Putamen (tissue), 1 donor: ENCODE measurements at regions not wholly inside any gene's neighbourhood (a gene's known extent, or its start where the extent isn't known, plus 50 kb on each side); places are given as distances from the start of the nearest gene placed in this dataset.

Experiments used
- DNase-seq: peaks from one replicate; pipeline ENCODE4 v3.0.0-alpha.2; 2016; ENCODE audit warnings: low spot score

DNA sequence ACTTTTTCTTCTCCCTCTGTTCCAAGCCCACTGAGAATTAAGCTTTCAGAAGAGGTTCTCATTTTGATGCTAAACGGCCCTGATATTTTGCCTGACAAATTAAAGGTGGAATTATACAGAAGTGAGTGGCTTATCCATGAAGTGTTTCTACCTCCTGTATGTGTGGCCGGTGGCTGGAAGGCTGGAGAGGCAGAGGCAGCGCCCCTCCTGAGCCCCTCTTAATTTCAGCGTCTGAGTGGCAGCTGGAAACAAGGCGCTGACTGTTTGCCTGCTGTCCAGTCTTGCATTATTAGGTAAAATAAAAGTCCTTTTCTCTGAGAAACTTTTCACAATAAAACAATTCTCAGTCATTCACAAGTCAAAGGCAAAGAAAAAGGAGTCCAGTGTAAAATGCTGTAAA is 685.7 kb downstream of the MCTP2 start:
- no peak for DNase-seq

DNA sequence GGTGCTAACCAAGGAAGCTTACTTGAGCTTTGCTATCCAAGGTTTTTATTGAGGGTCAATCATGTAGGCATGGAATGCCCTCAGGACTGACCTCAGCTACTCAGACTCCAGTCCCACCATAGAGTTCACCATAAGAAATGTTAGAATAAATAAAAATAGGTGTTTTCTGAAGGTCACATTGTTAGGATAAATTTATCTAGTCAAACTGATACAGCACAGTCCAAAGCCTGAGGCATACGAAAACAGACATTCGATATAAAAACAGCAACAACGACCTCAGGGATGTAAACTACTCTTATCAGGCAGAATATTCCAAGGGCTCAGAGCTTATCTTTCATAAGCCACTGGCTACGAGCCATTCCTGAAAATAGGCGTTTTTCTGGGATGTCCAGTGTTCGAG is 690.6 kb downstream of the MCTP2 start:
- DNase-seq, result no peak

DNA sequence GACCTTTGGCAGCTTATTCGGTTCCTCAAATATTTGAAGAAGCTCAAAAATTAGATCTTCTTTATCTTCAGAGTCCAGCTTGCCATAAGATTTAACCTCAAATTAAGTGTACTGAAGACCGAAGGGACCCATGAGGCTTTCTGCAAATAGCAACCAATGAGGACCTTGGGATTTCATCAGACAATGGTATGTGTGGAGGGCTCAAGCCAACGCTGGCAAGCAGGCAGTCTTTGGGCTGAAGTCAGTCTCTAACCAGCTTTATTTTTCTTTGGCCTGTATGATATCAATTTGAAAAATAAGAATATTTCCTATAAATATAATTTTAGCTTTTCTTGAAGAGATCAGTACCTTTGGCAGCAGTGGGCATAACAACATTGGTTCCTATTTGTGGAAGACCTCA is 692.7 kb downstream of the MCTP2 start:
- DNase-seq, result no peak

DNA sequence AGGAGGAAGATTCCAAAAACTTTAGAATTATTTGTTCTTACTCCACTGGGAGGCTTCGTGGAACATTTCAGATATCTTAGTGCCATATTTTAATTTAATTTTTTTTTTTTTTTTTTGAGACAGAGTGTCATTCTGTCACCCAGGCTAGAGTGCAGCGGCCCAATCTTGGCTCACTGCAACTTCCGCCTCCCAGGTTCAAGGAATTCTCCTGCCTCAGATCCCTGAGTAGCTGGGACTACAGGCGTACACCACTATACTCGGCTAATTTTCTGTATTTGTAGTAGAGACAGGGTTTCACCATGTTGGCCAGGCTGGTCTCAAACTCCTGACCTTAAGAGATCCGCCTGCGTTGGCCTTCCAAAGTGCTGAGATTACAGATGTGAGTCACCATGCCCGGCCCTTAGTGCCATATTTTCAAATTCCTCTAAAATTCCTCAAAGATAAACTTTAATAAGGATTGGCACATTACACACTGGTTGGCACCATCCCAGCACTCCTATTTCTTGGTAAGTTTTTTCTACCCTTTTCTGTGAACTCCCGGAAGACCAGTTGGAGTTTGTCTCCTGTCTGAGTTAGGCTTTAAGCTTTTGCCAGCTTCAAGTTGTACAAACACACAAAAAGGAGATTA is 693.7 kb downstream of the MCTP2 start:
- no peak for DNase-seq

DNA sequence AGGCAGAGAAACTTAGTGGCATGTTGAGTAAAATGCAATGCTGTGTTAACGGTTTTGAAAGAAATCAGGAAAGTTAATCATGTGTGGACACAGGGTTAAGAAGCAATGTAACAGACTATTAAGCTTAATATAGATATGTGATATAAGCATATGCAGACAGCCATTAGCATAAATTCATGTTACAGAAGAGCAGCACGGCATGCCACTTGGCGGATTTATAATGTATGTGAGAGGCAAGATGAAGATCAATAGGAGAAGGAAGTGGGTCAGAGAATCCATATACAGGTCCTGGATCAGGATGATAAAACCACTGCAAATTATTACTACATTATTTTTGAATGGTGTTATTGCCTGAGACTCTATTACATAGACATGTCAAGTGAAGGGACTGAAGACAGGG is 694.3 kb downstream of the MCTP2 start:
- DNase-seq, result no peak

DNA sequence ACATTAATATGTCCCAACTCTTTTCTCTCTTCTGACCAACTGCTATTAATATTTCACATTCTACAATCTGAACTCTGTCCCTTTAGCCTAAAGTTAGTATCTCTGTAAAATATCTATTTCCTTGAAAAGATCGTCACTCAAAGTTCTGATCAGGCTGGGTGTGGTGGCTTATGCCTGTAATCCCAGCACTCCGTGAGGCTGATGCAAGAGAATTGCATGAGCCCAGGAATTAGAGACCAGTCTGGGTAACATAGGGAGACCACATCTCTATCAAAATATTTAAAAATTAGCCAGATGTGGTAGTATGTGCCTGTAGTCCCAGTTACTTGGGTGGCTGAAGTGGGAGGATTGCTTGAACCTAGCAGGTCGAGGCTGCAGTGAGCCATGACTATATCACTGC is 695.6 kb downstream of the MCTP2 start:
- DNase-seq, result no peak

DNA sequence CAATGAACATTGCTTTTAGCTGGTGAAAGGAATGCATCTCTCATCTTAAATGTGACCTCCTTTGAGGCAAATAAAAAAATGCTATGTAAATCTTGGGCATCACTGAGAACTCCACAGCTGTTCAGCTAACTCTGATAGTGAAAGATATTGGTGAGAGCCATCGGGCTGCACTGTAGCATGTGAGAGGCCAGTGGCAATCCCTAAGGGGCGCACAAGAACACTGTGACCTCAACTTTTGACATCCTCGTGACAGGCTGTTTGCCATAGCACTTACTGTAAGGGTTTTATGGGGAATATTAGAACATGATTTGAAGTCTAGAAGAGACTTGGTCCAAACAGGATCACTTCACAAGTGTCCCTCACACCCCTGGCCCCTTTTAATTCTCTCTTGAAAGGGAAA is 697.9 kb downstream of the MCTP2 start:
- DNase-seq, result no peak

DNA sequence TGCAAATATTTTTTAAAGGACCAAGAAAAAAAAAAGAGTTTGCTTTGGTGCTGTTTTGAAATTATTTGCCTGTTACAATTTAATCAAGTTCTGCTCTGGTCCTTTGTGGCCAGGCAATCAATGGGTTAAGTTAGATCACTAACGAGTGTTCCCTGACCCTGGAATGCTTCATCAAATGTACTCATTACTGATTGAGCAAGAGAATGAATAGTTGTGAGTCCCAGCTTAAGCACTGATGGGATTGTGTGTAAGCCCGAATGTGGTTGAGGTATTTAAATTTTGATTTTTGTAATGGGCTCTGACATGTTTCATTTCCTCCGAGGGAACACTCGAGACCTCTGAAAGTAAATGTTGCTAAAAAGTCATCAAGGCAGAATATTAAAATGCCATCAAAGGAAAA is 699.1 kb downstream of the MCTP2 start:
- no peak for DNase-seq

DNA sequence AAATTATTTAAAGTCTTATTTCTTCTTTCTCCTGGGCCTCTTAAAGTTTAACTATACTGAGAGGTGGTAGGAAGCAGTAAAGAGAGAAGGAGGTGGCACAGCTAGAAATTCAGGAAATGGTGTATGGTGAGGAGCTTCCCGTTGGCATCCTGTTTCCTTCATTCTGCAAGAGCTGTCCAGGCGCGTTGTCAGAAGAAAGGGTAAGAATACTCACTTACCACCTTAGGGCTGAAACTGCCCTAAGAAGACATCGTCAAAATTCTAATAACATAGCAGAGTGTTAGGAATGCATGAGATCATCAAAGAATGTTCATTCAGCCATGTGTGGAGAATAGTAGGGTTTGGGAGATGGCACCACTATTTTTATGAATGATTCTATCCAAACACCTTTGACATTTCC is 699.6 kb downstream of the MCTP2 start:
- no peak for DNase-seq

DNA sequence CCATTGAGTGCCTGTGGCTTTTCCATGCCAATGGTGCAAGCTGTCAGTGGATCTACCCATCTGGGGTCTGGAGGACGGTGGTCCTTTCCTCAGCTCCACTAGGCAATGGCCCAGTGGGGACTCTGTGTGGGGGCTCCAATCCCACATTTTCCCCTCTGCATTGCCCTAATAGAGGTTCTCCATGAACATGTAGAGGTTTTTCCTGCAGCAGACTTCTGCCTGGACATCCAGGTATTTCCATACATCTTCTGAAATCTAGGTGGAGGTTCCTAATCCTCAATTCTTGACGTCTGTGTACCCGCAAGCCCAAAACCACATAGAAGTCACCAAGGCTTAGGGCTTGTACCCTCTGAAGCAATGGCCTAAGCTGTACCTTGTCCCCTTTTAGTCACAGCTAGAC is 703.1 kb downstream of the MCTP2 start:
- no peak for DNase-seq

DNA sequence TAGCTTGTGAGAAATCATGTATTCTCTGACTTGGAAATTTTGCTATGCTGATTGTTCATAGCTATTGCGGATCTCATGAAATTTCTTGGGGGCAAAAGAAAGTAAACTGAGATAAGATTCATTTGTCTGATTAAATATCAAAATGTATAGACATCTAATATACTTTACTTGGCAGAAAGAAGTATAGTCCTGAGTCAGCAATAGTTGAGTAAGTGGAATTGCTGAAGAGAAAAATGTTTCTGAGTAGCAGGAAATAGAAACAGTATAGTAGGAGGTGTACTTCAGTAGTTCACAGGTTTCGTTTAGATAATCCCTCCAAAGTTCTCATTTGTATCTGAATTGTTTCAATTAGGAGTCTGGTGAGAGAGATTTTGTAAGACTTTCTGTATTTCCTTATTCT is 705.9 kb downstream of the MCTP2 start:
- DNase-seq, result no peak

DNA sequence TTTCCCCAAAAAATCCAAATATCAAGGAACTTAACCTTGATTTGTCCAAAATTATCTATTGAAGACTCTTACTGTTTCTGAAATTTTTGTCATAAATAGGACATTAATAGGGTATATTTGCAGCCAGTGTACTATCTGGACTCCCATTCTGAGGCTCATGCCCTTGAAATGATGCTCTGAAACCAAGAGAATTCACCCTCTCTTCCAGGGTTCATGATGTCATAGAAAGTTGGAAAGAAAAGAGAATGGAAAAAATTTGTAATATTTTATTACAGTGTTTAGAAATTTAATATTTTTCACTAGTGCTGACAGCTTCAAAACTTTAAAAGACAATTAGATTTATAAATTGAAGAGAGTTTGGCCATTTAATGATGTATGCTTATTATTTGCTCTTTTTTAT is 712.5 kb downstream of the MCTP2 start:
- DNase-seq, result no peak

DNA sequence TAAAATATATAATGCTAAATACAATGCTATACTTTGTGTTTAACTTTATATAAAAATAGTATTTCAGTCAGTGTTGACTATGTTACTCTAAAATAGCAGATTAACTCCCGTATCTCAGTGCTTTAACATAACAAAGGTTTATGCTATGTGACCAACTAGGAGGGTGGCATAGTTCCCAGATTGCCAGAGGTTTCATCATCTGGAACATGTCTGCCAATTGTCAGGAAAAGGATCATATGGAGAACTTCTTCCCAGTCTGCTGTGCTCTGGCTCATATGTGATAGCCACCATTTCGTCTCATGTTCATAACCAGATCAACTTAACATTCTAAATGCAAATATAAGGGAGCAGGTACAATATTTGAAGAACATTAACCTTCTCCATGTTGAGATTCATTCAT is 720.2 kb downstream of the MCTP2 start:
- no peak for DNase-seq

DNA sequence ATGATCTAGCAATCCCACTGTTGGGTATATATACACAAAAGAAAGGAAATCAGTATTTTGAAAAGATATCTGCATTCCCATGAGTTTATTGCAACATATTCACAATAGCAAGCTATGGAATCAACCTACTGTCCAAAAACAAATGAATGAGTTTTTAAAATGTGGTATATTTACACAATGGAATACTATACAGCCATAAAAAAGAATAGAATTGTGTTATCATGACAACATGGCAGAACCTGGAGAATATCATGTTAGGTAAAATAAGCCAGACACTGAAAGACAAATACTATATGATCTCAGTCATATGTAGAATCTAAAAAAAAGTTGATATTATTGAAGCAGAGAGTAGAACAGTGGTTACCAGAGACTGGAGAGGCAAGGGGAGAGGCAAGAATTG is 732.6 kb downstream of the MCTP2 start:
- DNase-seq, result no peak

DNA sequence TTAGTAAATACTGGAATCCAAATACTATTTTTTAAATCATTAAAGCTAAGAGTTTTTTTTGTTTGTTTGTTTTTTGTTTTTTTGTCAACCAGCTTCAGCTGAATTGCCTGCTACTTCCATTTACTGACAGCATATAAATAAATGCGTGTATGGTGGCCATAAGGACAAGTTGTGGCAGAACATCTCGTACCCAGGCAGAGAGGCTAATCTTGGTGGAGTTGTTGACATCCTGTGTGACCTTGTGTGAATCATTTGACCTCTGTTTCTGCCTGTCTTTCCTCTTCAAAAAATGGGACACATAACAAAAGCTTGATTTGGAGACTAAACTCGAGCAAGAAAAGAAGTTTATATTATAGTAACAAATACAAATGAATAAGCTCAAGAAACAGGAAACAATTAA is 734.2 kb downstream of the MCTP2 start:
- no peak for DNase-seq

DNA sequence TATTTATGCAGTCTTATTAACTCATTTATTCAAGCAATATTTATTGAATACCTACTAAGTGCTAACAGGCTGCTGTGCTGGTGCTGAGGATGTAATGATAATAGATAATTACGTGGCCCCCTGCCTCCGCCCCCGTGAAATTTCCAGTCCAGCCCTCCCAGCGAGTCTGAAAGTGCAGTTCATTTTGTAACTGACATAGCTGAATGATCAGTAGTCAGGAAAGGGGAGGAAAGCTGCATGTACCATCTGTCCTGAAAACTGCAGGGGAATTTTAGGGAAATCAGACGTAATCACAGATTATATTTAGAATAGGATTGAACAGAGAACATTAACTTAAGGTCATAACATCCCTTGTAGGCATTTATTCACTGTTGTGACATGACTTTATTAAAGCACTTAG is 736.8 kb downstream of the MCTP2 start:
- no peak for DNase-seq

DNA sequence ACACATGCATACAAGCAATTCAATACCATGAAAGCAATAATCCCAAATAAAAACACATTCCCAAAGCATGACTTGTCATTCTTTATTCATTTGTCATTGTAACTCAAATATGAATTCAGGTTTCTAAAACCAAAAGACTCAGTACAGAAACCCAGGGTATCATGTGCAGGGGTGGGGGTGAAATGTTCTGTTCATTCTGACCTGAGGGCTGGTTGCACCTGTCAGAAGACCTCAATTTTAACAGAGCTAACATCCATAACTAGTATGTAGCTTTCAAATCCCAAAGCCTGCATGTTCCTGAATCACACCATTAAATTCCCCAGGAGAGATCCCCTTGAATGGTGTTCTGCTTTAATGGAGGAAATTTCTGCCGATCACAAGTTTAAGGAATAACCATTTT is 738.7 kb downstream of the MCTP2 start:
- DNase-seq, result no peak

DNA sequence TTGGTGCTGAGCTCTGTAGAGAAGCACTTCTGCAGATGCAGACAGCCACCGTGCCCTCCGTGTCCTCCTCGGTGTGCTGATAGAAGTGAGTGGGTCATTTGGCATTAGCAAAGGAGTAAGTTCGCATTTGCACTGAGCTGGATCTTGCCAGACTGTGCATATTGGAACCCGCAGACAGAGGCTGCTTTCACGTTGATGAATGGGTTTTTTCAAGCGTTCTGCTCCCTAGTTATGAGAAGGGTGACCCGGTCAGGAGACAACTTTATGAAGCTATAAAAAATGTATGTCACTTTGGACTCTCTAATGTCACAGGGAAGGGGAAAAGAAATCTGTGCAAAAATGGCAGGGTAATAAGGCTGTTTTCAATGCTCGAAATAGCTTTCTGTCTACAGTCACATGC is 739.4 kb downstream of the MCTP2 start:
- no peak for DNase-seq

DNA sequence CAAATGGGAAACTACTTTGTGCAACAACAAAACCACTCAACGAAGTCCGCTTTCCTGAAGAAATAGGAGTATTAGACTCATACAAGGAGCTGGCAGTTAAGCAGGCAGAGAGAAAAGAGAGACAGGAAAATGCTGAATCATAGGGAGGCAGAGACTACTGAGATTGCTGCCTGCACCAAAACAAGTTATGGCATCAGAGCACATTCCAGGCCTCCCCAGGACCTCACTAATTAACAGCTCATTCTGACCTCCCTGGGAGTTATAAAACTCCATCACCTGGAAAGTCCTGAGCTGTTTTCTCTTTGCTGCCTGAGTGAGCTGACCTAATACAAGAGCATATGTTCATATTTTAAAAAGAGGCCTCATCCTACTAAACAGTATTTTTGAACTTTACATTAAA is 741.0 kb downstream of the MCTP2 start:
- no peak for DNase-seq

DNA sequence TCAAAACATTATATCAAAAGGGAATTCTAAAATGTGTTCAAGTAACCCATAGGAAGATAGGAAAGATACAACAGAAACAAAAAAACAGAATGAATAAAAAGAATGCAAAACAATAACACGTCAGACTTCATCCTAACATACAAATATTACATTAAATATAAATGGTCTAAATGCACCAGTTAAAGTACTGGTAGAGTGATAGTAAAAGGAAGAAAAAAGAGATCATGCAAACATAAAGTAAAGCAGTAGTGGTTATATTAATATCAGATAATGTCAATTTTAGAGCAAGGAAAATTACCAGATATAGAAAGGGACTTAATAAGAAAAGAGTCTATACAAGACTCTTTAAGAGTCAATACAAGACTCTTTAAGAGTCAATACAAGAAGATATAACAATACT is 755.7 kb downstream of the MCTP2 start:
- DNase-seq, result no peak

DNA sequence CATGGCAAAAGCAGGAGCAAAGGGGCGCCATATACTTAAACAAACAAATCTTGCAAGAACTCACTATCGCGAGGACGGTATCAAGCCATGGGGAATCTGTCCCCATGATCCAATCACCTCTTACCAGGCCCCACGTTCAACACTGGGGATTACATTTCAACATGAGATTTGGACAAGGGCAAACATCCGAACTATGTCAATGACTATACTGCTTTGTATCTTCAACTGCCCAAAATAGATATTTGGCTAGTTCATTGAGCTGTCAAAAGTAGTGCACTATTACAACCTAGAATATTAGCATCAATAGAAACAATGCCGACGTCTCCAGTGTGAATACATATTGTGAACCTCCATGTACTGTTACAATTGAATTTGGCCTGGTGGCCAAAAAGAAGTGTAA is 760.4 kb downstream of the MCTP2 start:
- no peak for DNase-seq

DNA sequence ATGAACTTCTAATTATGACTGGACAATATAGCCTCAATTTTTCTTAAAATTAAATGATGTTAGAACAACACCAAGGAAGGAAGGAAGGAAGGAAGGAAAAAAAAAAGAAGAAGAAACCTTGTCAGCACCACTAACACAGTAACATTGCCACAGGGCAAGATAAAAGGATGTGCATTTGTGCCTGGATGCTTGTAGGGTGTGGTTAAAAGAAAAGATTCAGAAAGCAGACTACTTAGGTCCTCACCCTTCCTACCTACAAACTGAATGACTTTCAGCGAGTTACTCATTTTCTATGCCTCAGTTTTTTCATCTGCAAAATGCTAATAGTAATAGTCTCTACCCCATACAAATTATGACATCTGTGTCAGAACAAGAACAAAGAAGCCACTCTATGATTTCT is 778.3 kb downstream of the MCTP2 start:
- no peak for DNase-seq

DNA sequence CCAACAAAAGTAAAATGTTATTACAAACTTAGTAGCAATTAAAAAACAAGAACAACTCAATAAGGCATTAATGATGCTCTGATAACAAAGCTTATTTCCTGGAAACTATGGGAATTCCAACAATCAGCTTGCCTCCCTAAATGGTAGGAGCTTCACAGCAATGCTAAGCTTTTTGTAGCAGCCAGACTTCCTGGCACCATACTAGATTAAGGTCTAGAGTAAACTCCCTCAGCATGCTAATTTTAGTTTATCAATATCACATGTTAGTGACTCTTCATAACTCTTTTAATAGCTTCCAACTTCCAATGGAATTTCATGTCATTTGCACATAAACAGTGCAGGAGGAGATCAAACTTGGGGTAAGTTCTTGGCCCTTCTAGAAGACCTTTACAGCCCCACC is 782.0 kb downstream of the MCTP2 start:
- no peak for DNase-seq

DNA sequence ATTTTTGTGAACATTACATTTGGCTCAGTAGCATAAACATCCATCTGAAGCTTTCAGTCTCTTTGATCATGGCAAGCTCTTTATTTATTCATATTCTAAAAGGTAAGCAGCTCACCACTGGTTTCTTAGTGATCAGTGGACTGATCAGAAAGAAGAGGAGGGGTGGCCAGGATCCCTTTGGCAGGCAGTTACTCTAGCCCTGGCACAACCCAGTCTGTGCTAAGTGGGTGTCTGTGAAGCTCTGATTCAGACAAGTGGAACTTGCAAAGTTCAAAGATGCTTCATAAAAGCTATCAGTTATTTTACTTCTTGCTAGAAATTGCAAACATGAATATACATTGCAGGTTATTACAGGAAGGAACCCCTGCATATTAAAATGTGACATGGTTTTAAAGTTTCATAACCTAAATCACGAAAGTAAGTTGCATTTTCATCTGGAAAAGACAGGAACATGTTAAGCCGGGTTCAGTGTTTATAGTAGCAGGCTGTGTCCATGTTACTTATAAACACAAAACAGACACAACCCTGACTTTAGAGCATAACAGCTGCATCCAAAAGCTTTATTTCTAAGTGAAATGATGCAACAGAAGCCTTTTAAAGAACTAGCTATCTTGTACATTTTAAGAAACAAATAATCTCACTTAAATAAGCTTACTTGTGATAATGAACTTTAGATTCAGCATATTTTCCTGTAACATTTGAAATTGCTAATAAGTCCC is 785.3 kb downstream of the MCTP2 start:
- DNase-seq, result no peak
